ENCODE measurements at regions not wholly inside any gene's neighbourhood (a gene's known extent, or its start where the extent isn't known, plus 50 kb on each side); places are given as distances from the start of the nearest gene placed in this dataset.

DNA sequence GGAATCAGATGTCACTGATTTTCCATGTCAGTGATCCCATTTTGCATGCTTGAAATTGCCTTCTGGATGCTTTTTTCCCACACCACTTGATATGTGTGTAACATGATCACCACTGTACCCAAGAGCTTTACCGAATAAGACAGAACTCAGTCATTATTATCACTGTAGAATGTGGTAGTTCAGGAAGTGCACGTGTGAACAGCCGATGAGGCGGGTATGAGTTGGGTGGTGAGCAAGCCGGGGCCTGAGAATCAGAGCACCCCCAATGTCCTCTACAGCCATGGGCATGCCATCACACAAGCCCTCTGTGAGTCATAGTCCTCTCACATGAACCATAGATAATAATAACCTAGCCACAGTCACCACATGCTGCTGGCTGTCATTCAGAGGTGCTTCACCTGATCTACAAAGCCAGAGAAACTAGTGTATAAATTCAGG is 470.8 kb downstream of the SOX2 start:
- H3K9me3 ChIP-seq, result no peaks in the 10 kb centered on the region
- WGBS, 2 donors, result 88 to 90% methylated on average over 5 of the region's 5 CpGs
- TF ChIP-seq, protein P1, sequence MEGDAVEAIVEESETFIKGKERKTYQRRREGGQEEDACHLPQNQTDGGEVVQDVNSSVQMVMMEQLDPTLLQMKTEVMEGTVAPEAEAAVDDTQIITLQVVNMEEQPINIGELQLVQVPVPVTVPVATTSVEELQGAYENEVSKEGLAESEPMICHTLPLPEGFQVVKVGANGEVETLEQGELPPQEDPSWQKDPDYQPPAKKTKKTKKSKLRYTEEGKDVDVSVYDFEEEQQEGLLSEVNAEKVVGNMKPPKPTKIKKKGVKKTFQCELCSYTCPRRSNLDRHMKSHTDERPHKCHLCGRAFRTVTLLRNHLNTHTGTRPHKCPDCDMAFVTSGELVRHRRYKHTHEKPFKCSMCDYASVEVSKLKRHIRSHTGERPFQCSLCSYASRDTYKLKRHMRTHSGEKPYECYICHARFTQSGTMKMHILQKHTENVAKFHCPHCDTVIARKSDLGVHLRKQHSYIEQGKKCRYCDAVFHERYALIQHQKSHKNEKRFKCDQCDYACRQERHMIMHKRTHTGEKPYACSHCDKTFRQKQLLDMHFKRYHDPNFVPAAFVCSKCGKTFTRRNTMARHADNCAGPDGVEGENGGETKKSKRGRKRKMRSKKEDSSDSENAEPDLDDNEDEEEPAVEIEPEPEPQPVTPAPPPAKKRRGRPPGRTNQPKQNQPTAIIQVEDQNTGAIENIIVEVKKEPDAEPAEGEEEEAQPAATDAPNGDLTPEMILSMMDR (IDR thresholded peaks at IDR 0.05), result no peak
- no peak for TF ChIP-seq POLR2A (IDR thresholded peaks at IDR 0.05)
- H3K36me3 ChIP-seq (ENCODE audit: low read depth, missing control alignments), result no peaks in the 10 kb centered on the region
- no peak overlapping the region for H3K4me3 ChIP-seq
- no peaks in the 10 kb centered on the region for H3K27me3 ChIP-seq
- intact Hi-C loops (cut with DNase I; ENCODE audit: low total_unique reads), result no loop called here
- DNase-seq, result no peak
- no peak overlapping the region for H3K27ac ChIP-seq
- no peaks in the 10 kb centered on the region for H3K4me1 ChIP-seq

DNA sequence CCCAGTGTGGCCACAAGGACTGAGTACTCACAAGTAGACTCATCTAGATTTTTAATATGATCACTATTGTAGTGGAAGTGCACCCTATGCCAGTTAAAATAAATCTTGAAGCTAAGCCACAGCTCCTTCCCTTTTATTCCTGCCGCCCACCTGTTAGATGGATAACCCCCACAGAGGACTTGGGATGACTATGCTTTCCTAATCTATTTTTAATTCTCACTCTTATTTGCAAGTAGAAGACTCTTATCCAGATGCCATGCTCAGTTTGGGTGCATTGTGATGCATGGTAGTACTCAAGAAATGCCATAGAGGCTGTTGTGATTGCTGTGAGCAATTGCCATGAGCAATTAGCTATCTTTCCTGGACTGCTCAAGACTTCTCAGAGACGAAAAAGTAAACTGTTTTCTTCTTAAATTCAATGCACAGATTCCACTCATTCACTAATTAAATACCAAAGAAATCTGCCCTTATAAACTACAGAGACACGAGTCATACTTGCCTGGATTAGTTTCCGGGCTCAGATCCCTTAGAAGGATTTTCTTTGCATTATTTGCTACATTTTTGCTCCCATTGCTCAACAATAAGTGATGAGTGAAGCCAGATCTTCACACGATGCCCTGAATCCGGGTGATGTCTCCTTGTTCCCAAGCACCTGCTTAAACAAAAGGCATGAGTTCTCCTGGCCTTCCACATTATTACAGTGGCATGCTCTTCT is 472.1 kb downstream of the SOX2 start:
- Histone ChIP-seq H3K27me3 (no peaks in the 10 kb centered on the region), H3K9me3 (no peaks in the 10 kb centered on the region), H3K4me3 (no peak overlapping the region), H3K27ac (no peak overlapping the region), H3K36me3 (ENCODE audit: low read depth, missing control alignments) (no peaks in the 10 kb centered on the region), H3K4me1 (no peaks in the 10 kb centered on the region)
- no peak for DNase-seq
- 77 to 81% methylated on average over 6 of the region's 6 CpGs for WGBS, 2 donors
- intact Hi-C loops (cut with DNase I; ENCODE audit: low total_unique reads), result no loop called here
- no peak for TF ChIP-seq POLR2A (IDR thresholded peaks at IDR 0.05)
- TF ChIP-seq, protein P1 (IDR thresholded peaks at IDR 0.05), result no peak

DNA sequence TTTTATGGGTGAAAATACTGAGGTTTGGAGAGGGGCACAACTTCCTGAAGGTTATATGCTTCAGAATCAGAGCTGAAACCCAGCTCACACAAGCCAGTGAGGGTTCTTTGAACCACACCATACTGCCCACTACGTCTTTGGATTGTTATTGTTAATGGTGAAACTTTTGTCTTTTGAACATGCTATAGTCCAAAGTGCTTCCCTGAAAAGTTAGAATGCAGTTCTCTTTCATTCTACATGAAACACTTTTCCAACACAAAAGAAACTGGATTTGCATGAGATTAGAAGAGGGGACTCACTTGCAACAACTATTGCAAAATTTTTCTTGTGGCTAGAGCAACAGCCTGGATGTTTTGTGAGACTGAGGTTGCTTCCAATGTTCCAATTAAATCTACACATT is 473.6 kb downstream of the SOX2 start:
- Histone ChIP-seq H3K4me1 (no peaks in the 10 kb centered on the region), H3K36me3 (ENCODE audit: low read depth, missing control alignments) (no peaks in the 10 kb centered on the region), H3K4me3 (no peak overlapping the region), H3K27me3 (no peaks in the 10 kb centered on the region), H3K27ac (no peak overlapping the region), H3K9me3 (no peaks in the 10 kb centered on the region)
- TF ChIP-seq, protein P1 (IDR thresholded peaks at IDR 0.05), result no peak
- TF ChIP-seq POLR2A (IDR thresholded peaks at IDR 0.05), result no peak
- intact Hi-C loops (cut with DNase I; ENCODE audit: low total_unique reads), result no loop called here
- no peak for DNase-seq
- WGBS, 2 donors, result 50 to 54% methylated on average over 1 of the region's 1 CpG

DNA sequence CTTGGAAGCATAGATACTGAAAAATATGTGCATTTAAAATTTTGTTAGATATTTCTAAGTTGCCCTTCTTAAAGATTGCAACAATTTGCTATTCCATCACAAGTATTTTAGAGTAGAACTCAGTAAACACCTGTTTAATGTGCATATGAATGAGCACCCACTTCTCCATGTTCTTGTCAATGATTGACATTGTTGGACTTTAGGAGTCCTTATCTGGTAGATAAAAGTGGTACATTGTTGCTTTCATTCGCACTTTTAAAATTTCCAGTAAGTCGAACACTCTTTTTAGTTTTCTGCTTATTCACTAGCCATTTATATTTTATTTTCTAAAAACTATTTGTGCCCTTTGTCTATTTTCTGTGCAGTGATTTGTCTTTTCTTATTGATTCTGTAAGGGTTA is 478.3 kb downstream of the SOX2 start:
- 65 to 73% methylated on average over 2 of the region's 2 CpGs for WGBS, 2 donors
- Histone ChIP-seq H3K4me1 (no peaks in the 10 kb centered on the region), H3K36me3 (ENCODE audit: low read depth, missing control alignments) (no peaks in the 10 kb centered on the region), H3K4me3 (no peak overlapping the region), H3K9me3 (no peaks in the 10 kb centered on the region), H3K27me3 (no peaks in the 10 kb centered on the region), H3K27ac (no peak overlapping the region)
- DNase-seq, result no peak
- TF ChIP-seq, protein P1 (IDR thresholded peaks at IDR 0.05), result no peak
- no peak for TF ChIP-seq POLR2A (IDR thresholded peaks at IDR 0.05)
- intact Hi-C loops (cut with DNase I; ENCODE audit: low total_unique reads), result no loop called here

DNA sequence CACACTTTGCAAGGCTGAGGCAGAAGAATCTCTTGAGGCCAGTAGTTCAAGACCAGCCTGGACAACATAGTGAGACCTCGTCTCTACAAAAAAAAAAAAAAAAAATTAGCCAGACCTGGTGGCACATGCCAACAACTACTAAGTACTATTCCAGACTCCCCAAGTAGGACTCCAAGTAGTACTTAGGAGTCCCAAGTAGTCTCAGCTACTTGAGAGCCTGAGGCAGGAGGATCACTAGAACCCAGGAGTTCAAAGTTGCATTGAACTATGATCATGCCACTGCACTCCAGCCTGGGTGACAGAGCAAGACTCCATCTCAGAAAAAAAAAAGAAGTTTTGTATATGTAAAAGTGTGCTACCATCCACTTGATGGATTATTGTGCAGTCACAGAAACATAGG is 486.6 kb downstream of the SOX2 start:
- no peaks in the 10 kb centered on the region for H3K9me3 ChIP-seq
- H3K36me3 ChIP-seq (ENCODE audit: low read depth, missing control alignments), result no peaks in the 10 kb centered on the region
- intact Hi-C loops (cut with DNase I; ENCODE audit: low total_unique reads), result no loop called here
- 73 to 88% methylated on average over 1 of the region's 1 CpG for WGBS, 2 donors
- DNase-seq, result no peak
- TF ChIP-seq, protein P1 (IDR thresholded peaks at IDR 0.05), result no peak
- TF ChIP-seq POLR2A (IDR thresholded peaks at IDR 0.05), result no peak
- H3K4me3 ChIP-seq, result no peak overlapping the region
- H3K4me1 ChIP-seq, result no peaks in the 10 kb centered on the region
- H3K27me3 ChIP-seq, result no peaks in the 10 kb centered on the region
- no peak overlapping the region for H3K27ac ChIP-seq

Data from testis (tissue), 2 donors.